ENCODE measurements at regions not wholly inside any gene's neighbourhood (a gene's known extent, or its start where the extent isn't known, plus 50 kb on each side); places are given as distances from the start of the nearest gene placed in this dataset.

GRCh38 chr15:59867086-59867855 is 136.8 kb upstream of the FOXB1 start:
- no peak for TF ChIP-seq CTCF (IDR thresholded peaks at IDR 0.05)
- no peak for TF ChIP-seq POLR2AphosphoS5 (IDR thresholded peaks at IDR 0.05)
- no peak for TF ChIP-seq POLR2A (IDR thresholded peaks at IDR 0.05)
